GM12874 (cell line): ENCODE measurements at regions not wholly inside any gene's neighbourhood (a gene's known extent, or its start where the extent isn't known, plus 50 kb on each side); places are given as distances from the start of the nearest gene placed in this dataset.

Experiments used
- CTCF ChIP-seq: IDR thresholded peaks from 2 replicates; pipeline ENCODE4 v1.5.1; 2011; ENCODE audit warnings: low read depth, mild to moderate bottlenecking, control low read depth, low read length, moderate library complexity; ENCODE audit not compliant: insufficient read depth

- no peak for TF ChIP-seq CTCF
These were observed 103.1 kb downstream of the MSTN start for GRCh38 chr2:189959450-189959849.

GRCh38 chr2:189954989-189955388 is 107.5 kb downstream of the MSTN start:
- TF ChIP-seq CTCF, result no peak

GRCh38 chr2:189952536-189953109 is 109.9 kb downstream of the MSTN start:
- TF ChIP-seq CTCF, result no peak

- TF ChIP-seq CTCF, result no peak
These were observed 110.6 kb downstream of the MSTN start for GRCh38 chr2:189951791-189952535.

- TF ChIP-seq CTCF, result no peak
These were observed 119.5 kb downstream of the MSTN start for GRCh38 chr2:189943009-189943408.

GRCh38 chr2:189940913-189941312 is 121.6 kb downstream of the MSTN start:
- TF ChIP-seq CTCF, result no peak

- TF ChIP-seq CTCF, result no peak
These were observed 124.8 kb downstream of the MSTN start for GRCh38 chr2:189937691-189938090.
